Neural progenitor cell (in vitro differentiated cells): ENCODE measurements at regions not wholly inside any gene's neighbourhood (a gene's known extent, or its start where the extent isn't known, plus 50 kb on each side); places are given as distances from the start of the nearest gene placed in this dataset.

Experiments used
- DNase-seq: peaks from one replicate; pipeline ENCODE4 v3.0.0-alpha.2; 2016; ENCODE audit warnings: low spot score
- H2AFZ ChIP-seq: fragments of 200-600 bp; sonication (generic); replicated peaks from 2 replicates; pipeline ENCODE4 v1.6.1; 2016; ENCODE audit warnings: antibody characterized with exemption
- H3F3A ChIP-seq: fragments of 200-600 bp; sonication (generic); 2 replicates; pipeline ENCODE4 v1.6.1; 2016; ENCODE audit warnings: antibody characterized with exemption, low read depth
- H3K27ac ChIP-seq: fragments of 200-600 bp; sonication (generic); 2 replicates; pipeline ENCODE4 v1.5.1; 2016; ENCODE audit warnings: mild to moderate bottlenecking
- H3K27me3 ChIP-seq: fragments of 200-600 bp; sonication (generic); 2 replicates; pipeline ENCODE4 v1.6.1; 2016; ENCODE audit warnings: mild to moderate bottlenecking, moderate library complexity
- H3K36me3 ChIP-seq: fragments of 200-600 bp; sonication (generic); 2 replicates; pipeline ENCODE4 v1.5.1; 2016
- H3K4me1 ChIP-seq: fragments of 200-600 bp; sonication (generic); 2 replicates; pipeline ENCODE4 v1.6.1; 2016; ENCODE audit warnings: mixed run types
- H3K4me2 ChIP-seq: fragments of 200-600 bp; sonication (generic); 2 replicates; pipeline ENCODE4 v1.6.1; 2016
- H3K4me3 ChIP-seq: fragments of 200-600 bp; sonication (generic); 2 replicates; pipeline ENCODE4 v1.5.1; 2016
- H3K79me2 ChIP-seq: fragments of 200-600 bp; sonication (generic); 2 replicates; pipeline ENCODE4 v1.6.1; 2016; ENCODE audit warnings: low read depth
- H3K9ac ChIP-seq: fragments of 200-600 bp; sonication (generic); 2 replicates; pipeline ENCODE4 v1.6.1; 2016
- H3K9me3 ChIP-seq: fragments of 200-600 bp; sonication (generic); 2 replicates; pipeline ENCODE4 v1.5.1; 2016; ENCODE audit warnings: low read depth
- H4K20me1 ChIP-seq: fragments of 200-600 bp; sonication (generic); 2 replicates; pipeline ENCODE4 v1.6.1; 2016; ENCODE audit warnings: low read depth
- H3K27ac Mint-ChIP-seq: 3 replicates; pipeline ENCODE4 v1.8.0; 2021; ENCODE audit warnings: mixed read lengths
- H3K27me3 Mint-ChIP-seq: 2 replicates; pipeline ENCODE4 v1.8.0; 2022; ENCODE audit warnings: low read depth, mild to moderate bottlenecking, inconsistent platforms, moderate library complexity, mixed read lengths; ENCODE audit not compliant: insufficient read depth
- H3K36me3 Mint-ChIP-seq: 3 replicates; pipeline ENCODE4 v1.8.0; 2021; ENCODE audit warnings: mixed read lengths
- H3K4me1 Mint-ChIP-seq: 3 replicates; pipeline ENCODE4 v1.8.0; 2021; ENCODE audit warnings: mixed read lengths
- H3K4me3 Mint-ChIP-seq: 3 replicates; pipeline ENCODE4 v1.8.0; 2021; ENCODE audit warnings: mild to moderate bottlenecking, moderate library complexity, mixed read lengths
- H3K9me3 Mint-ChIP-seq: 3 replicates; pipeline ENCODE4 v1.8.0; 2020; ENCODE audit warnings: mixed read lengths
- EZH2 ChIP-seq: fragments of 200-600 bp; sonication (generic); IDR thresholded peaks from 2 replicates; pipeline ENCODE4 v1.6.1; 2017; ENCODE audit warnings: antibody characterized with exemption, mild to moderate bottlenecking, moderate library complexity
- EZH2phosphoT487 ChIP-seq: fragments of 200-600 bp; sonication (generic); IDR thresholded peaks from 2 replicates; pipeline ENCODE4 v1.6.1; 2017; ENCODE audit warnings: antibody characterized with exemption
- TF ChIP-seq, protein P1 (sequence below): fragments of 200-600 bp; sonication (generic); IDR thresholded peaks from 2 replicates; pipeline ENCODE4 v1.5.1; 2017; ENCODE audit warnings: antibody characterized with exemption, mild to moderate bottlenecking

DNA sequence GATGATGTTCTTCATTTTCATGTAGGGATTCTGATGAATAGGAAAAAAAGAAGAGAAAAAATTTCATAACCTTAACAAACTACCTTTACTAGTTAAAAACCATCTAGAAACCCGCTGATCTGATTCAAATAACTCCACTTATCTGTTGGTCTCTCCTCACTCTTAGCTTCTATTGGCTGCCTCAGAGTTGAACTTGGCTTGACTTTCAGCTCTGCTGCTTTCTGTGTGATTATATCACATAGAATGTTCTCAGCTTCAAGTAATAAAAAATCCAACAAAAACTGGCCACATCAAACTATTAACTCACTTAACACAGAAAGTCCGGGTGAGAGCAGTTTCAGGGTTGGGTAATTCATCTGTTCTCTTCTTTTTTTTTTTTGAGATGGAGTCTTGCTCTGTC lies 126.8 kb upstream of the RASGRP1 start:
- no peak overlapping the region for H3K4me3 ChIP-seq
- Mint-ChIP-seq H3K4me3 (no peak overlapping the region), H3K27ac (no peak overlapping the region), H3K36me3 (no peaks in the 10 kb centered on the region), H3K4me1 (peaks cover 14% of the 10 kb centered on the region), H3K9me3 (no peaks in the 10 kb centered on the region), H3K27me3 (peaks cover 8% of the 10 kb centered on the region)
- H3K4me2 ChIP-seq = no peak overlapping the region
- H3K9me3 ChIP-seq = no peaks in the 10 kb centered on the region
- H3K9ac ChIP-seq = no peak overlapping the region
- H3K27ac ChIP-seq = no peak overlapping the region
- H2AFZ ChIP-seq = no peak overlapping the region
- H3K4me1 ChIP-seq = no peaks in the 10 kb centered on the region
- H3K79me2 ChIP-seq = no peaks in the 10 kb centered on the region
- H3K36me3 ChIP-seq = no peaks in the 10 kb centered on the region
- no peaks in the 10 kb centered on the region for H3K27me3 ChIP-seq
- no peaks in the 10 kb centered on the region for H3F3A ChIP-seq
- TF ChIP-seq EZH2phosphoT487 (no peak), EZH2 (no peak)
- TF ChIP-seq, protein P1, sequence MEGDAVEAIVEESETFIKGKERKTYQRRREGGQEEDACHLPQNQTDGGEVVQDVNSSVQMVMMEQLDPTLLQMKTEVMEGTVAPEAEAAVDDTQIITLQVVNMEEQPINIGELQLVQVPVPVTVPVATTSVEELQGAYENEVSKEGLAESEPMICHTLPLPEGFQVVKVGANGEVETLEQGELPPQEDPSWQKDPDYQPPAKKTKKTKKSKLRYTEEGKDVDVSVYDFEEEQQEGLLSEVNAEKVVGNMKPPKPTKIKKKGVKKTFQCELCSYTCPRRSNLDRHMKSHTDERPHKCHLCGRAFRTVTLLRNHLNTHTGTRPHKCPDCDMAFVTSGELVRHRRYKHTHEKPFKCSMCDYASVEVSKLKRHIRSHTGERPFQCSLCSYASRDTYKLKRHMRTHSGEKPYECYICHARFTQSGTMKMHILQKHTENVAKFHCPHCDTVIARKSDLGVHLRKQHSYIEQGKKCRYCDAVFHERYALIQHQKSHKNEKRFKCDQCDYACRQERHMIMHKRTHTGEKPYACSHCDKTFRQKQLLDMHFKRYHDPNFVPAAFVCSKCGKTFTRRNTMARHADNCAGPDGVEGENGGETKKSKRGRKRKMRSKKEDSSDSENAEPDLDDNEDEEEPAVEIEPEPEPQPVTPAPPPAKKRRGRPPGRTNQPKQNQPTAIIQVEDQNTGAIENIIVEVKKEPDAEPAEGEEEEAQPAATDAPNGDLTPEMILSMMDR = no peak
- H4K20me1 ChIP-seq = no peaks in the 10 kb centered on the region
- DNase-seq = no peak

DNA sequence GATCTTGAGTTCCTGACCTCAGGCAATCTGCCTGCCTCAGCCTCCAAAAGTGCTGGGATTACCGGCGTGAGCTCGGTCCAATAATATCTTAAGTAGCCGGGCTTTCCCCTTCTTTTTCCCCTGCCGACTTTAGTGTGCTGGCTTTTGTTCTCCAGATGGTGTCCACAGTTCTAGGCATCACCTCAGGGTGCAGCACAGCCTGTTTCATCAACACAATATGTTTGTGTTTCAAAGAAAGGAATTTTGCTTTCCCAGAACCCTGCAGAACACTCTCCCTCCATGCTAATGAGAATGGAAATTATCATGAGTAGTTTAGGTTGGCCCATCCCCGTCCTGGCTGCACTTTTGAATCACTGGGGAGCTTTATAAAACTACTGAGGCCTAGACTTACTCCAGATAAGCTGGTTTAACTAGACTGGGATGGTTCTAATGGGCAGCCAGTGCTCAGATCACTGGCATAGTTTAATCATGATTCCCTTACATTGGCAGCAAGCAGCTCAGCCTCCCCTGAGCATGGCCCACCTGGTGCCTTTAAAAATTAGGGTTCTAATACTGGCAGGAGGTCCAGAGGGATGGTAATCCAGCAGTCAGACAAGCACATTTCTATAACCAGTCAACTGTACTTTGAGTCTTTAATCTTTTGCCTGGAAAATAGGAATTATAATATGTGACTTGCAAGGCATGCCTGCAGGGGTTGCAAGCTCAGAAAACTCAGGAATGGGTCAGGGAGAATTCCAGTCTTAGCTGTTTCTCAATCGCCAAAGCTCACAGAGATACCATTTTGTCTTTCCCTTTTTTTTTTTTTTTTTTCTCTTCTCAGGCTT lies 127.6 kb upstream of the RASGRP1 start:
- DNase-seq = no peak
- Histone ChIP-seq H3K4me1 (no peaks in the 10 kb centered on the region), H3K9ac (no peak overlapping the region), H2AFZ (no peak overlapping the region), H3K27me3 (no peaks in the 10 kb centered on the region), H3K4me2 (no peak overlapping the region), H3K4me3 (no peak overlapping the region), H3K36me3 (no peaks in the 10 kb centered on the region), H3K27ac (no peak overlapping the region), H3F3A (no peaks in the 10 kb centered on the region), H4K20me1 (no peaks in the 10 kb centered on the region), H3K79me2 (no peaks in the 10 kb centered on the region), H3K9me3 (no peaks in the 10 kb centered on the region)
- no peak overlapping the region for H3K4me3 Mint-ChIP-seq
- H3K9me3 Mint-ChIP-seq = no peaks in the 10 kb centered on the region
- H3K4me1 Mint-ChIP-seq = peaks cover 14% of the 10 kb centered on the region
- TF ChIP-seq EZH2phosphoT487 = no peak
- no peak for TF ChIP-seq EZH2
- peaks cover 8% of the 10 kb centered on the region for H3K27me3 Mint-ChIP-seq
- no peak overlapping the region for H3K27ac Mint-ChIP-seq
- no peaks in the 10 kb centered on the region for H3K36me3 Mint-ChIP-seq

DNA sequence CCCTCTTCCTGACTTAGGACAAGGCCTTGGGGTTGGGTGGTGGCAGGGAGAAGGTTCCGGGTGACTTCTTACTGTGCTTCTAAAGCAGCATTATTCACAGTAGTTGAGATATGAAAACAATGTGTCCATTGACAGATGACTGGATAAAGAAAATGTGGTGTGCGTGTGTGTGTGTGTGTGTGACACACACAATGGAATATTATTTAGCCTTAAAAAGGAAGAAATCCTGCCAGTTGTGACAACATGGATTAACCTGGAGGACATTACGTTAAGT lies 128.1 kb upstream of the RASGRP1 start:
- TF ChIP-seq, protein P1 = no peak
- TF ChIP-seq EZH2 (no peak), EZH2phosphoT487 (no peak)
- Mint-ChIP-seq H3K4me3 (no peak overlapping the region), H3K36me3 (no peaks in the 10 kb centered on the region), H3K9me3 (no peaks in the 10 kb centered on the region), H3K27ac (no peak overlapping the region), H3K4me1 (peaks cover 14% of the 10 kb centered on the region), H3K27me3 (peaks cover 9% of the 10 kb centered on the region)
- Histone ChIP-seq H3K36me3 (no peaks in the 10 kb centered on the region), H4K20me1 (no peaks in the 10 kb centered on the region), H3K79me2 (no peaks in the 10 kb centered on the region), H3K4me3 (no peak overlapping the region), H2AFZ (no peak overlapping the region), H3K27me3 (no peaks in the 10 kb centered on the region), H3K4me1 (no peaks in the 10 kb centered on the region), H3K27ac (no peak overlapping the region), H3K9ac (no peak overlapping the region), H3K9me3 (no peaks in the 10 kb centered on the region), H3F3A (no peaks in the 10 kb centered on the region), H3K4me2 (no peak overlapping the region)
- no peak for DNase-seq
